Activated CD8-positive, alpha-beta memory T cell treated with anti-CD3 and anti-CD28 coated beads for 48 hours (primary cell): ENCODE measurements at regions not wholly inside any gene's neighbourhood (a gene's known extent, or its start where the extent isn't known, plus 50 kb on each side); places are given as distances from the start of the nearest gene placed in this dataset.

Source experiments
- DNase-seq, 3 experiments: peaks; one replicate each; pipeline ENCODE4 v3.0.0-alpha.2; 2020; ENCODE audit warnings: low read depth in 2 of 3, low spot score in 2 of 3

DNA sequence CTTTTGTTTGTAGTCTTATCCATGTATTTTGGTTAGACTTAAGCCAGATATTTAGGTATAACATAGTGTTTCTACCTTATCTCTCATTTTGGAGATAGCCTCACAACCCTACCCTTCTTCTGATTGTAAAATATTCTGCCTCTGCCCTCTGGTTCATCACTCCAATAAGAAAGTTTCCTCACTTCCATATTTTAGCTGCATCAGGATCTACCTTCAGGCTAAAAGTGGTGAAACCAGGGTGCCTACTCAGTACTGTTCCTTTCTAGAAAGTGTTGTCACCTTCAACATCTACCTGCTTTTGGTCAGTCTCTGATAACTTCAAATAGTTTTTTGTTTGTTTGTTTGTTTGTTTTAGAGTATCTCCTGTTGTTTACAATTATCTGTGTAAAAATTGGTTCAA is 294.6 kb downstream of the ANXA1 start:
- DNase-seq, result no peak

DNA sequence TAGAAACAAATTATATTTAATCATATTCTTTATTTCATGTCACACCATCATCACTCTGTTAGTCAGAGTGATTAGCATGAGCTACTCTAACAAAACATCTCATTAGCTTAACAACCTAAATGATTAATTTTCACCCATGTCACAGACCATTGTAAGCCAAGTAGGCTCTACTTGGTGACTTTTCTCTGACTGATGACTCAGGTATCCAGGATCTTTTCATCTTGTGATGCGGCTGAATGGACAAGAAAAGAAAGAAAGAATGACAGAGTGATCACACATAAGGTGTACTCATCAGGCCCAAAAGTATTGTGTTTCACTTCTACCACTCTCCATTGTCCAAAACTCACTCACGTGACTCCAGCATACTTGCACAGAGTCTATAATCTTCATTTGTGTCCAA is 299.3 kb downstream of the ANXA1 start:
- no peak for DNase-seq

DNA sequence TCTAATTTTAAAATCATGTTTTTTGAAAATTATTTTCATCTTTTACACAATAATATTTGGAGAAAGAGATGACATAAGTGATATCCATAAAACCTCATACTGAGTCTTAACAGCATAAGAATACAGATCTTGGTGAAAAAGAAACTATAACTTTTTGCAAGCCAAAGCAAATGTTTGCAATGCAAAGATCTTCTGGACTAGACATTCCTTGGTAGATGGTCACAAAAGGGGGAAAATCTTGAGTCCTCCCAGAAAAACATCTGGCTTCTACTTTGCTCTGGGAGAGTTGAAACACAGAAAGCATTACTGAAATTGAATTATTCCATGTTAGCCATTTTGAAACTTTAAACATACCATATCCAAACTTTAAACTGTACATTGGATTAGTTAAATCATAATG is 308.2 kb downstream of the ANXA1 start:
- no peak for DNase-seq

DNA sequence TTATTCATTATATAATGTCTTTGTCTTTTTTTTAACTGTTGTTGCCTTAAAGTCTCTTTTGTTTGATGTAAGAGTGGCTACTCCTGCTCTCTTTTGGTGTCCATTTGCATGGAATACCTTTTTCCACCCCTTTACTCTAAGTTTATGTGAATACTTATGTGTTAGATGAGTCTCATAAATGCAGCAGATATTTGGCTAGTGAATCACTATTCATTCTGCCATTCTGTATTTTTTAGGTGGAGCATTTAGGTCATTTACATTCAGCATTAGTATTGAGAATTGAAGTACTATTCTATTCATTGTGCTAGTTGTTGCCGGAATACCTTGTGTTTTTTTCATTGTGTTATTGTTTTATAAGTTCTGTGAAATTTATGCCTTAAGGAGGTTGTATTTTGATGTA is 317.1 kb downstream of the ANXA1 start:
- DNase-seq, result no peak

DNA sequence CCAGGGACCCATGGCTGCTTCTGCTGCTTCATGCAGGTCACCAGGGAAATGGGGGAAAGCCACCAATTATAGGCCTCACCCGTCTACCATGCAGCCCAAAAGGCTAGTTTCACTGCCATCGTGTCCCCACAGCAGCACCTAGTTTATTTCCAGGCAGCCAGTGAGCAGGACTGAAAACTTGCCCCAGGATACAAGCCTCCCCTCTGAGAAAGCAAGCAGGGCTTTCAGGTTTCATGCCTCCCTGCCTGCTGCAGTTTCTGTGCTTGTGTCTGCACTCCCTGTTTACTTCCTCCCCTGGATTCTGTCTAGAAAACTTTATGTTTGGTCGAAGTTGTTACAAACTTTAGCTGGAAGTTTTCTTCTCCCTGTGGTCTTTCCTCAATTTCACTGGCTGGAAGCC is 319.1 kb downstream of the ANXA1 start:
- no peak for DNase-seq

DNA sequence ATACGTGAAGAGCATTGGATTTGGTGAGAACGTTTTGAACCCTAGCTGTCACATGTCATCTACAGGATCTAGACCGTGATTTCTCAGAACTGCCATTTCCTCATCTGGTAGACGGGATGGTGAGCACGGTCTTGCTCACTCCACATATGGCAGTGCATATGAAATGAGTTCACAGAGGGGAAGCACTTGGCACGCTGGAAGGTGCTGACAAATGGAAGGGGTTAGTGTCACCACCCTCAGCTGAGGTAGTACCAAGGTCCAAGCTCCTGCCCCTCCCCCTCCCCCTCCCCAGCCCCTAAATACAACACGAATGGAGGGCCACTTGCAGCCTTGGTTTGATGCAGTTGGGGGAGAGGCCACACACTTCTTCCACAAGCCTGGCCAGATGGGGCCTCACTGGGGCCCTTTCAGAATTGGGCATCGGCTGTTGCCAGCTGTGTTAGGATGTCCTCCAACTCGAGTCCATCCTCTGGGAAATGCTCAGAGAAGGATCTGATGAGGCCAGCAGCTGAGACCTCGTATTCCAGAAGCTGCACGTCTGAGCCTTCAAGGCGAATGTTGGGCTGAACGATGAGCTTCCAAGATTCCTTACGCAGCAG is 322.4 kb downstream of the ANXA1 start:
- DNase-seq, result no peak

DNA sequence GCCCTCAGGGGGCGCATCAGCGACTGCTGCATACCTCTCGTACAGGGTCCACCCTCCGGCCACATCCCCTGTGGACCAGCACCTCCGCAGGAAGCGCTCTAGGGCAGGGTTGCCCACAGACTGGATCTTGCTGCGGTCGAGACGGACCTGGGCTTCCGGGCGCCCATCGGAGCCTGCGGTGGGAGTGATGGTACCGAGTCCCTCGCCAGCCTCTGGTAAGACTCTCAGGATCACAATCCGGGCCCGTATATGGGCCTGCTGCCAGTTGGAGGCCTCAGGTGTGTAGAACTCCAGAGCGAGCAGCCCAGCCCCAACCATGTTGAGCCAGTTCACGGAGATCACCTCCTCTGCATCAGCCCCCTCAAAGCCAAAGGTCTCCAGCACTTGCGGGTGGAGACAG is 323.0 kb downstream of the ANXA1 start:
- no peak for DNase-seq

DNA sequence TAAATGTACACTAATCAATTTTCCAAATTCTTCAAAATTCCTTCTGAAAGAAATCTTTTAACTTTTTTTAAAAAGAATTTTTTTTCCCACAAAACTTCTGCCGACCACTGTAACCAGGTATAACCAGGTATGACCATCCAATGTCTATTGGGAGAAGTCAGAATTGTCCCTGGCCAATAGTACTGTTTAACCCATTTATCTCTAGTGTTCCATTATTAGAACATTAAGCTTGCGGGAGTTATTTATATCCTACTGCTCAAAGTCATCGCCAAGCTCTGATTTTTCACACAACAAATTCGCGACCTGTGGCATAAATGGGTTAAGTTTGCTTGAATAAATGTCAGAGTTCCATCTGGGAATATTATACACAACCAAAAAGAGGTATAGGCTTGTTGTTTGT is 343.2 kb downstream of the ANXA1 start:
- no peak for DNase-seq

DNA sequence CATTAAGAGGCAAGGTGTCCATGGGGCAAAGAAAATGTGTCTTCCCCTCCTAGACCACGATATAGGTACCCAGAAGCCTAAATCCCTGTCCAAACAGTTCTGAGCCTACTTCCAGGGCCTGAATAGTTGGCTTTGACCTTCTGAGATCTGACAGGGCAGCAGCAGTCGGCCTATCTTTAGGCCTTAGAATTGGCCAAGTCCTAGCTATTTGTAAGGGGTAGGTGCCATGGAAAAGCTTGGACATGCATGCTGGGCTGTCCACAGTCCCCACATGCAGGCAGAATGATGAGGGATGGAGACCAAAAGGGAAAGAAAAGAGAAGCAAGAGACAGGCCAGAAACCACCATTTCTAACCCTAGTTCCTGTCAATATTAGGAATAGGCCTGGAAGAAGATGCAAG is 346.1 kb downstream of the ANXA1 start:
- no peak for DNase-seq

DNA sequence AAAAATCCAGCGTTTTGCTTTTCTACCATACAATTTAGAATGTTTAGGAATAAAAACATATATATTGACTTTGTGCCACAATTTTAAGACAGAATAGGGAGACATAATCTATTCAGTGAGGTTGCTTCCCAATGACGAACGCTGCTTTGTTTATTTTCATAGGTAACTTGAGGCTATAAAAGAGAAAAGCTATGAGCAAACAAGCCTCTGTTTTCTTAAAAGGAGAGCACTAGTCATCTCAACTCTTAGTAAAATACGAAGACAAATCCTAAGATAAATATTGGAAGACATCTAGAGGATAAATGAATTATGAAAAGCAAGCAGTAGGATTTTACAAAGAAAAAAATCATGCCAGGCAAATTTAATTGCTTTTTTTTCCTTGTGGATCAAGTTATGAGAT is 363.6 kb downstream of the ANXA1 start:
- no peak for DNase-seq

DNA sequence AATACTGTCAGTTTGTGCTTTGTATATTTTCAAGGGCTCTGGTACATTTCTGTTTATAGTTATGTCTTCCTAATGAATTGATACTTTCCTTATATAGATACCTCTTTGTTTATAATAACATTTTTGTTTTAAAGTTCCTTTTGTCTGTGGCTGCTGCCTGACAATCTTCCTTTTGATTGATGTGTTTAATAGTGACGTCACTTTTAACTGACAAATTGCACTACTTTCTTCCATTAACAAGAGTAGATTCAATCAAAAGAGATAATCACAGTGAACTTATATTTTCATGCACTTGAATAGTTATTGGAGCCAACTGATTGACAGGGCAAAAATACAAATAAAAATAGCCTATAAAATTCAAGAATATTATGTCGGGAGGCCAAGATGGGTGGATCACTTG is 371.7 kb downstream of the ANXA1 start:
- no peak for DNase-seq

DNA sequence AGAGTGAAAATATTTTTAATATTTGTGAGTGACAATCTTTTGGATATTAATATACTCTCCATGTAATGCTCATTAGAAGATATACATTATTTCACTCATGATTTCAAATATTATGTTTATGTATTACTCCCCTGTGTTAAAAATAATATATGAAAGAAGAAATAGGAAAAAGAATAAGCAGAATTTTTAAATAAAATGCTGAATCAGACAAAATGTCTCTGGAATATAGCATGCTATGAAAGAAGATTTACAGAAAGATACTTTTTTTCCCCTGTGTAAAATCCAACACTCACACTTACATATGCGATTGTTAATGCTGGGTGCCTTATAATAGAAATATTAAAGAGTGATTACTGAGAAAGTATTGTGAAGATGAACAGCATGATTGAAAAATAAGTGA is 373.7 kb downstream of the ANXA1 start:
- DNase-seq, result no peak

DNA sequence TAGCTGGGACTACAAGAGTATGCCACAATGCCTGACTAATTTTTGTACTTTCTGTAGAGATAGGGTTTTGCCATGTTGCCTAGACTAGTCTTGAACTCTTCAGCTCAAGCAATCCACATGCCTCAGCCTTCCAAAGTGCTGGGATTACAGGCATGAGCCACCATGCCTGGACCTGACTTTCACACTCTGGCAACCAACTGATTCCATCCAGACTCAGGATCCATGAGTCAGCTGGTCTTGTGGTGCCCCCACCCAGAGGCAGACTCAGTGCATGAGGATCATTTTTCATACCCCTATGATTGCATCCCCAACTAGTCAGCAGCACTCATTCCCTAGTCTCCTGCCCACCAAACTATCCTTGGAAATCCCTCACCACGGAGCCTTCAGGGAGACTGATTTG is 375.9 kb downstream of the ANXA1 start:
- no peak for DNase-seq

DNA sequence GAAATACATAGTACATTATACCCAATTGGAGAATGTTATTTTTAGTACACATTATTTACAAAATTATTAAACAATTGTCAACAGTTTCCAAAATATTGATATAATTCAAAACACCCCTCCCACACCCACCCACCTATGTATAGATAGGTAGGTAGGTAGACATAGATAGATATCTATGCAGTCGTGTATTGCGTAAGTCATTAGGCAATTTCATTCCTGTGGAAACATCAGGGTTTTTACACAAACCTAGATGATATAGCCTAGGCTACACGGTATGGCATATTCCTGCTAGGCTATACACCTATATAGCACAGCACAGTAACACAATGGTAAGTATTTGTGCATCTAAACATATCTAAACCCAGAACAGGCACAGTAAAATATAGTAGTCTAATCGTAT is 377.3 kb downstream of the ANXA1 start:
- DNase-seq, result no peak

DNA sequence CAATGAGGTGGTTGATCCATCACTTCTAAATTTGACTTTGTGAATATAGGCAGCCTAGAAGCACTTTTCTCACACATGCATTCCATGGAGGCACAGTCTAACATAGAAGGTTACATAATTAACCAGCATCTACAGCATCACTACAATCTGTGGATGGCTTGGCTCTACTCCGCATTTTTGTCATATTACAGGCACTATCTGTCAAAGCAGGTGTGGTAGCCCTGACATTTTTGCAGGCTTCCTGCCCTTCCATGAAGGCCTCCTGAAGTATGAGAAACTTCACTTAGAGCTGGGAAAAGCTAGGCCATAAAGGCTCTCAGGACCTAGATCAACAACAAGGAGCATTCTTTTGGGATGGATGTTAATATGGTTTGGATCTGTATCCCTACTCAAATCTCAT is 378.0 kb downstream of the ANXA1 start:
- no peak for DNase-seq

DNA sequence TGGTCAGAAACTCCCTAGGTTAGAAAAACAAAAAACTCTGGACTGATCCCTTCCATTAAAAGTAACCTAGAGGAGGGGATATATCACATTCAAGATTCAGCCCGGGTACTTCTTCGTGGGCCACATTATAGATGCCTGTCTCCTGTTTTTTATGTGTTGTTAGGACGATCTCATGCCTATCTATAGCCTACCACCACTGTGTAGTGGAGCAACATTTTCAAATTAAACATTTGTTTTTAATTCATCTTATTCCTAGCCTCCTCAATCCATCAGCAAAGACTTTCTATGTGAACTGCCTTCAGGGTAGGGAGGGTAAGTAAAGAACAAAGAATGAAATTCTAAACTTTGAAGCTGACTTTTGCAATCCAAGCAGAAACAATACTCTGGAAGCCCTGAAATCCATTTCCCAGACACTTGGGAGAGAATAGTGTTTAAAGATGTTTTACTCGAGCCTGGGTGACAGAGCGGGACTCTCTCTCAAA is 379.4 kb downstream of the ANXA1 start:
- no peak for DNase-seq

DNA sequence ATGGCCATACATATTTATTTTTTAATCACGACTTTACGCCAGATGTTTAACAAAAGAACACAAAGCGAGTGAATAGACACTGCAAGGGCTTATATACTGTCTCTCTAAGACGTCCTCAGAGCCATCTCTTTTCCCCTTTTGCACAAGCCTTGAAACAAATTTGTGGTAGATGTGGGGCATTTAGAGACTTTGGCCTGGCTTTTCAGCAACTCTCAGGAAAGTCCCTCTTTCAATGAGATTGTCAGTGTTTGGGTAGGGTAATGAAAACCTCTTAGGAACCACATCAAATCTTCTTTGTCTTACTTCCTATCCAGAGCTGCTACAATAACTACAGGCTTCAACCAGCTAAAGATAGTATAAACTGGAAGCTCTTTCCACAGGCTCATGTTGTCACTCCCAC is 380.0 kb downstream of the ANXA1 start:
- DNase-seq, result no peak

DNA sequence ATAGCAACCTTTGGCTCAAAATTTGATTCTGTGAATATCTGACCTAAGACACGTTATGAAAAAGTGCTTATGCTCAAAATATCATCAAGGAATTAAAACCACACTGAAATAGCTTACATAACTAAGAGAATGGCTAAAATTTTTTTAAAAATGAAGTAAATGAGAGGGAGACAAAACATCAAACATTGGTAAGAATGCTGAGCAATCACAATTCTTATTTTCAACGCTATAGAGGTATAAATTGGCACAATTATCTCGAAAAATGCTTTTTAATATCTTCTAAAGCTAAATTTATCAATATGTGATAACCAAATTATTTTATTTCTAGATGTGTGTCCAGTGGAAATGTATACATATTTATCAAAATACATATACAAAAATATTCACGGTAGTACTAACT is 381.3 kb downstream of the ANXA1 start:
- no peak for DNase-seq

DNA sequence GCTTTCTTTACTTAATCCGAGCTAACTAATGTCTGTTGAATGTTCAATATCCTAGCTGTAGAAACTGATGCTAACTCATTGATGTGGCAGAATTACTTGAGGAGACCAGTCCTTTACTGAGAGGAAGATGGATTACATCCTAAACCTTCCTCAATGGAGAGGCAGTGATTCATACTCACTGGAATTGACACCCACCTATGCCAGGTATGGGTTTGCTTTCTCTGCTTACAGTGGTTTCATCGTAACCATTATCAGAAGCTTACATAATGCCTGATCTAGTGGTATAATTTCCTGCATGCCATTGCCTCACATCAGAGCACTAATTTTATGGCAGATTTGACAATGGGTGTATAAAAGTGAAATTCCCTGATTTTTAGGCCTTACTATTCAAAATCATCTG is 384.7 kb downstream of the ANXA1 start:
- no peak for DNase-seq

DNA sequence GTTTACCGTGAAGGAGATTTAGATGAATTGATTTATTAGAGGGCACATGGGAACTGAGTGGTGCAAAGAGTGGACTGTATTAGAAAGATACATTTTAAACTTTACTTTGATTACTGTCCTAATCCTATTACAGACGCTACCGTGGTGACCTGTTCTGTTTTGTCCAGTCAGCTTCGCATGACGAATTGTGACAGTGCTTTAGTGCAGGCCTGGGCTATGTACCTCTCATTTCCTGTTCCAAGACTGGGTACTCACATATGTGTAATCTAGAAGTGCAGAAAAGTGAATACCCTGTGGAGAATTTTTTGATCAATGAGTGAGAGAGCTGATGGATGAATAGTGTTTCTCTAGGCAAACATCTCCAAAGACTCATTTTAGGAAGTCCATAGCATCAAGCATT is 385.9 kb downstream of the ANXA1 start:
- DNase-seq, result no peak

DNA sequence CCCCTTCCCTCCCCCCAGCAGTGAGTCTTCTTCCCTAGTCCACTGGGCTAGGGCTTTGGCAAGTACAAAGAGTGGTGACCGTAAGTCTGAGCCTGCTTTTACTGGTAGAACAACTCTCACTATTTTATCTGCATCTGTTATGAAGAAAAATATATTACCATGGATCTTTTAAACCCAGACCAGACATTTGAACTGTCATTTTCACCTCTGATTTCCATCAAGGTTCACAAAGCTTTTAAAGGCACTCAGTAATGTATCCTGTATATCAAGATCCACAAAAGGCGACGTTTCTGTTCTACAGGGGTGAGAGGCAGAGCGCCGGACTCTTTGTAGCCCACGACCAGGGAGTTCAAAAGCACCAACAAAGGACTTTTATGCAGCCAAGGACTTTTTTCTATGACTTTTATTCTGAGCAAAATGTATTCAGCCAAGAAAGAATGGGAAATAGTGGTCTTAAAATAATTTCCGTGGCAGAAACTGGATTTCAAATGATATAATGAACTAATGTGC is 388.3 kb downstream of the ANXA1 start:
- DNase-seq, result no peak

DNA sequence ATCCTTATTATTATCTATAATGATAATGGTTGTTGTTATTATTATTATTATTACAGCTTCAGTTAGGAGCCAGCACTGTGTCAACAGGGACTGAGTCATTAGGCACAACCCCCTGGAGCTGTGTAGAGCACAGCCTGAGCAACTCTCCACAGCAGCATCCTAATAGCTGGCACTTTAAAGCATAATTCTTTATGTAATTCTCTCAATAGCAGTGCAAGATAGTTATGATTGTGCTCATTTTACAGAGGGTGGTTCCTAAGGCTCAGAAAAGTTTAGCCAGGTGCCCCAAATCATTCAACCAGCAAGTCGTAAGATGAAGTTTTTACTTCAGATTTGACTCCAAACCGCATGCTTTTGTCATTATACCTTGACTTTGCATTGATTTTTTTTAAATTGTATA is 390.3 kb downstream of the ANXA1 start:
- no peak for DNase-seq

DNA sequence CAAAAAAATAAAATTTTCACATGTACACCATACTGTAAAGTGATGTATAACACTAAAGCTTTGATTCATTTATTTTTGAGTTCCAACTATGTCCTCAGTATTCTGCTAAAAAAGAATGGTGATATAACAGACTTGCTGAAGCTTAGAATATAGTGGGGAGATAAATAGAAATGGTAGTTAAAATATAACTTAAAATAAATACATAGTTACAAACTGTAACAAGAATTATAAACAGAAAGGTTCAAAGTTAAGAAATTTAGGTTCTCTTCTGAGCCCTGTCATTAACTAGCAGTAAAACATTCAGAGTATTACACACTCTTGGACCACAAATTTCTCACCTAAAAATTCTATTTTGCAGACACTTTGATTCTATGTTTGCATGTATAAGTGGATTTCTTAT is 392.1 kb downstream of the ANXA1 start:
- no peak for DNase-seq

DNA sequence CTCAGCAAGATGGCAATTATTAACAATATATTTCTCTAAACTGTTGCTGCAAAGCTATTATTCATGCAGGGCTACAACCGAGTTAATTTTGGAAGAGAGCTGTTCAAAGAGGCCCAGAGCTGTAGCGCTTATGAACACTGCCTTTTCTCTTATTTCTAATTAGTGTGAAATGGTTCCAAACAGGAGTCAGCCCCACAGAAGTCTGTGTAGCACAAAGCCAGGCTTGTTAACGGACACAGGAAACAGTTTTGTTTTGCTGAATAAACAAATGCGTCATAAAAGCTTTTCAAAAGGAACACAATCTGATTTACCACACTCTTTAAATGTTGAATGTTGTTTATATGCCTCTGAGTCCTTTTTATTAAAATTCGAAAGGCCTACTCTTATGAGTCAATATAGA is 396.5 kb downstream of the ANXA1 start:
- DNase-seq, result no peak
